ENCODE measurements at regions not wholly inside any gene's neighbourhood (a gene's known extent, or its start where the extent isn't known, plus 50 kb on each side); places are given as distances from the start of the nearest gene placed in this dataset.

GRCh38 chr12:62129291-62129690 lies 130.9 kb upstream of the USP15 start:
- no peak for DNase-seq (ENCODE audit: low spot score)

DNA sequence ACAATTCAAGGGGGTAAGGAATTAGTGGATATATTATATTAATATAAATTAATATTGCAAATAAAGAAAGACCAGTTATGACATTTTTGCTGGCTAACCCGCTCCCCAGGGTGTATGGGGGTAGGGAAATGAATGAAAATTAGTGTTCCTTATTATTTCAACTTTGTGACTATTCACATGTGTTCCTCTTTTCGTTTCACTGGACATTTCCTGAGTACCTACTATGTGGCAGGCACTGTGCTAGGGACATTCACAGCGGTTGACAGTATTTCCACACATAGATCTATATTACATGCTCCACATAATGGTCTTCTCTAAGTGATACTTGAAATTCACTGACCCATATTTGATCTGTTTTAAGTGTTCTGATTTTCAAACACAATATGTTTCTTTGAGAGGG lies 129.8 kb upstream of the USP15 start:
- no peak for DNase-seq (ENCODE audit: low spot score)

- no peak for DNase-seq (ENCODE audit: low spot score)
Observed at GRCh38 chr12:62130834-62131552, 129.2 kb upstream of the USP15 start.

DNA sequence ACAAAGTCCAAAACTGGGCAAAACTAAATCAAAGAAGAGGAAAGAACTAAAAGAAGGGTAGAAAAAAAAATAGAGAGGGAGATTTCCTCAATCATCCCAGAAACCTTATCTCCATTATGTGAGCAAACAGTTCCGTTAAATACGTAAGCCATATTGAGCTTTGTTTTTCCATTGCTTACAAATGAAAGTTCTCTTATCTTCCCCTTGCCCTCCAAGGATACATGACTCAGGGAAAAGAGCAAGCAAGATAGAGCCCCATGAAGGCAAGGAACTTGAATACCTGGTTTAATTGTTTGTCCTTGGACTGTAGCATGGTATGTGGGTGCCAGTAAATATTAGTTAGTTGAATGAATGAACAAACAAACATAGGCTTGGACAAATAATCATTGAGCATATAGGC lies 126.8 kb upstream of the USP15 start:
- no peak for DNase-seq (ENCODE audit: low spot score)

DNA sequence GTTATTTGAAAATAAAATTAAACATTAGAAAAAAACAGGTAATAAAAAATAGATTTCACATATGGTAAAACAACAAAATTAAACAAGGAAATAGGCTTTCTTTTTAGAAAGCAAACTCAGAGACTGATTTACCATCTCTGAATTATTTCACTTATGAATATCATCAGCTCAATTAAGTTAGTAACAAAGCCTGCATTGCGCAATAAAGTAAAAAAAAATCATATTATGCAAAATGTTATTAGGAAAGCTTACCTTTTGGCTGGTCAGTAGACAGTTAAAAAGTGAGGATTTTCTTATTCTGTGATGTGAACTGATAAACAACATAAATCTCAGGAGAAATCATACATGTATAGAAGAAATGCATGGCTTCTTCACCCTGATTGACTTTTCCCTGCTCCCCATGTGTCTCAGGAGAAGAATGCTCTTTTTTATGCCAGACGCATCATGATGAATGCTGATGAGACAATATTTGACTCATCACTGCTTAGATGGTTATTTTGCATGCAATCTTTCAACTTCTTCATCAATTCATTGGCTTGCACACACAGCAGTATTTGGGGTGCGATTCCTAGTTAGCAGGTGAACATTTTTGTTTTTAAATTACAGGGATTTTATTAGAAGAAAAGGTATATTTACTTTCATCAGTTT lies 124.5 kb upstream of the USP15 start:
- no peak for DNase-seq (ENCODE audit: low spot score)

GRCh38 chr12:62136496-62136895 lies 123.7 kb upstream of the USP15 start:
- DNase-seq (ENCODE audit: low spot score): no peak

- no peak for DNase-seq (ENCODE audit: low spot score)
Observed at GRCh38 chr12:62138527-62138926, 121.7 kb upstream of the USP15 start.

DNA sequence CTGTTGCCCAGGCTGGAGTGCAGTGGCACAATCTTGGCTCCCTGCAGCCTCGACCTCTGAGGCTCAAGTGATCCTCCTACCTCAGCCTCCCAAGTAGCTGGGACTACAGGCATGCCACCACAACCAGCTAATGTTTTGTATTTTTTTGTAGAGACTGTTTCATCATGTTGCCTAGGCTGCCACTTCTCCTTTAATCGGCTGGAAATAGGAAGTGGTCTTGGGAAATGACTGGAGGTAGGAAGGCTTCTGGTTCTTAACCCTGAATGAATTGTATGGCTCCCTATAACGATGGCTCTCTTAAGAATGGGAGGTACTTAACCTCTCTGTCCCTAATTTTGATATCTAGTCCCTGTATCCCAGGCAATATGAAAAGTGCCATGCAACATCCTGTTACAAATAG lies 113.9 kb upstream of the USP15 start:
- DNase-seq (ENCODE audit: low spot score): no peak

DNA sequence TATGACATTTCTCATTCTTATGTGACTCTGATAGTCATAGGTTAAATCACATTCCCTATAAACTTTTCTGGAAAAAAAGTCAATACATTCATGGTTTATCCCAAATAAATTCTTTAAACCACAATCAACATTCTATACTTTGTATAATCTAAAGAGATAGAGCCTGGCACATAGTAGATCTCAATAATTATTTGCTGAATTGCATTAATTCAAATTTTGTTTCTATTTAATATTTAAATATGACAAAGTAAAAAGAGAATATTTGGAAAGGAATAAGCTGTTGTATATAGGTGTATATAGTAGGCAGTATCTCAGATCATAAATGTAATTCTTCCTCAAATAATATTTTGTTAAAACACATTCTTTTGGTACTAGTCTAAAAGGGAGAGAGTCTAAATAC lies 102.2 kb upstream of the USP15 start:
- DNase-seq (ENCODE audit: low spot score): no peak

GRCh38 chr12:62158461-62159360 lies 101.5 kb upstream of the USP15 start:
- no peak for DNase-seq (ENCODE audit: low spot score)

- DNase-seq (ENCODE audit: low spot score): no peak
Observed at GRCh38 chr12:62162214-62162613, 98.0 kb upstream of the USP15 start.

DNA sequence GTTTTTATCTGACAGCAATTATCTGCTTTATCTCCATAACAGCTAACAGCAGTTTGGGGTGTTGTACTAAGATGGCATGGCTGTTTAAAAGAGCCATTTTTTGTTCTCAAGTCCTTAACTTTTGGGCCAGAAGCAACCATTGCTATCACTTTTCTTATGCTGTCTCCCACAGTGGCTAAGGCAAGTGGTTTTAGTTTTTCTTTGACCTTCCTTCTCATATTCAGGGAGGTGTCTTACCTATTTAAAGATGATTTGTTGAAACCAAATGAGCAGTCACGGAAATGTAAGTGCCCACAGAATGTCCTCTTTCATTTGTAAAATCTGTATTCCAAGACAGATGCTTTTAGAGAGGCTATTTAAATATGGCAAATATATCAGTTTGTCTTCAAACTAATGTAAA lies 96.8 kb upstream of the USP15 start:
- no peak for DNase-seq (ENCODE audit: low spot score)

DNA sequence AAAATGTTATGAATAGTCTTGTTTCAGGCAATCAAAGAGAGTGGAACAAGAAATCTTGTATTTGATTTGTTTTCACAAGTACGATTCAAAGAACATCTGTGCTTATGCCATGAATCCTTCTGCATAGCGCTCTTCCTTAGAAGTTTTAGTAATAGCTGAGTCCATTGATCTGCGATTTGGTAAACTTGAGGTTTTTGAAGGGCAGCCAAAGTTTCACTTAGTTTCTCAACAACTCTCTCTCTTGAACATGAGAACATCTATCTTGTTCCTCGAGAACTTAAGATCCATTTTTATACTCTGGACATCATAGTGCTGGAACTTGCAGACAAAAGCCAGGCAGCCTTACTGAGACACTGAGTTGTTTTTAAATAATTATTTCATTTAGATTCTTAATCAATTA lies 96.2 kb upstream of the USP15 start:
- DNase-seq (ENCODE audit: low spot score): no peak

DNA sequence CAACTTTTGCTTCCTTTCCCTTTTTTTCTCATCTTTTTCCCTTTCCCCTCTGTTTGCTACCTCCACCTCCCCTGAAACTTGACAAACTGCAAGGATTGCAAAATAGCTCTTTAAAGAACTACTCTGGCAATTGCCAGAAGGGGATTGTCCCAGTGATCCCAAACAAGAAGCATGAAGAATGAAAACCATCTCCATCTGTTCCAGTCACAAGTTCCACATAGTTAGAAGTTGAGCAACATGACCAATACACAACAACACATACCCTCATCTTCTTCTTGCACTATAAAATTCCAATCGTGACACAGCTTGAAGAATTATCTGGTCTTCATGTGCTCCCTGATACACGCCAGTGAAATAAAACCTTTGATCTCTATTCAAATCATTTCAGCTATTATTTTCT lies 93.7 kb upstream of the USP15 start:
- no peak for DNase-seq (ENCODE audit: low spot score)

GRCh38 chr12:62168411-62168810 lies 91.8 kb upstream of the USP15 start:
- DNase-seq (ENCODE audit: low spot score): no peak

DNA sequence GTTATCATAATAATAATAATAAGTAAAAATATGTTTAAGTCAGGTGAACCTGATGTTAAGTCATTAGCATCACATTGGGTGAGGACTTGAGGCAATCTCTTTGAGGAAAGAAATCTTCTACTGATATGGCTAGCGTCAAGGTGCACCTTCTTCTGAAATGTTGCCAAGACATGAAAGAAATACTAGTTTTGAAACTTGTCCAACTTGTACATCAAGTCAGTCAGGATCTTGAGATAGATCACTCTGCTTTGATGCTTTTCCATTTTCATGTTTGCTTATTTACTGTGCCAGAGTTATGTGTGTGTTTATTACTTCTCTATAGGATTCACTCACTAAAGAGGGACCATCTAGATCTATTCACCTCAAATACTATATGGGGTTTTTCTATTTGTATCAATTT lies 90.0 kb upstream of the USP15 start:
- no peak for DNase-seq (ENCODE audit: low spot score)

DNA sequence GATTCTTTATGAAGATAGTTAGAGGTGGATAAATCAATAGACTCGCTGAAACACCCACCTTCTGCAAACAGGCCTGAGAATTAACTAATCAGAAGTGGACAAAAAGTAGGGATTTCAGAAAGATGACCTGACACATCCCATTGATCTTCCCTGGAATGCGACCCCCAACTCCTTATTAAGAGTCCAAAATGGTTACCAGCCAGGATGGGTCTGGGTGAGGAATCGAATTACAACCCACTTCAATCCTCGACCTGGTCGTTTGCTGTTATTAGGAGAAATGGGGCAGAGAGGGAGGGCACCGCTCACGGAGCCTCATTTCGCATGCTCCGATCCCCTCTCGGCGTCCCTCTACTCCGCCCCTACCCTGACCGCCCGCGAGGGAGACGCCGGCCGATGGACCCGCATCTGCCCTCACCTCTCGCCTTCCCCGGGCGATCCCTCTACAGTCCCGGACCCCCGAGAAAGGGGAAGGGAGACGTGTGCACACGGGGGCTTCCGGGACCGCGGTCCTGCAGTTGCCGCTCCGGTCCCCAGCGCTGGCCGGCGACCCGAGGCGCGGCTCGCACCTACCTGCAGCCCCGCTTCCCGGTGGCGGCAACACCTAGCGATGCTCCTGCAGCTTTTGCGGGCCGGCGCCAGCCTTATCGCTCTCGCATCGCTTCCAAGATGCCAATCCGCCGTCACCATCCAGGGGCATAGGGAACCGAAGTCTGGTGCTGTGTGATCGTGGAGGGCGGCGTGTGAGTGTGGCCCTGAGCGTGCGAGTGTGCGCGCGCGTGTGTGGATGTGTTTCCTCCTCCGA lies 69.3 kb upstream of the USP15 start:
- DNase-seq (ENCODE audit: low spot score): peak; percentile 24

GRCh38 chr12:62191491-62192179 lies 68.6 kb upstream of the USP15 start:
- peak; percentile 39 for DNase-seq (ENCODE audit: low spot score)

DNA sequence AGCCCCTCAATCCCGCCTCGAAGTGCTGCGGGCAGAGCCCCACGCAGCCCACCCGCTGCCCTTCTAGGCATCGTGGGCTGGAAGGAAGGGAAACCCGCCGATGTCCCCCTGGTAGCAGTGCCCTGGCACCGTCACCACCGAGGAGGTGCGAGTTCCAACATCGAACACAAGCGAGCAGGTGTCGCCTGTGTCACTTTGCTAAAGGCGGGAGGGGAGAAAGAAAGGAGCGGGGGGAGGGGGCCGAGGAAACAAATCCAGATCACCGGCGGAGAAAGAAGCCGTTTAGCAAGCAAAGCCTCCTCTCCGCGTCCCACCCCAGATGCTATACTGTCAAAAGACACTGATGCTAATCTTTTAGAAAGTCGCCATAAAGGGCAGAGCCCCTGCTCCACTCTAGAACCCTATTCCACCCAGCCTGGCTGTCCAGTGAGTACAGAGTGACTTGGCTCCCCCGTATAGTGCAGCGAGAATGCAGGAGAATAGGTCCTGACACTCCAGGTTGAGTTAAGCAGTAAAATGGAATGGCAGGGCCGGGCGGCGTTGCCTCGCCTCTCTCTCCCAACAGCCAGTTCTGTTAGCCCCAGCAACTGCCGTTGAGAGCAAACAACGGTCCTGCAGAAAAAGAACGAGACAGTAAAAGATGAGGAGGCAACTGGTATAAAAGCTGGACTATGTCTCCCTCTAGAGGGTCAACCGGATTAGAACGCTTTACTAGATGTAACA lies 67.9 kb upstream of the USP15 start:
- DNase-seq (ENCODE audit: low spot score): peak; percentile 91

DNA sequence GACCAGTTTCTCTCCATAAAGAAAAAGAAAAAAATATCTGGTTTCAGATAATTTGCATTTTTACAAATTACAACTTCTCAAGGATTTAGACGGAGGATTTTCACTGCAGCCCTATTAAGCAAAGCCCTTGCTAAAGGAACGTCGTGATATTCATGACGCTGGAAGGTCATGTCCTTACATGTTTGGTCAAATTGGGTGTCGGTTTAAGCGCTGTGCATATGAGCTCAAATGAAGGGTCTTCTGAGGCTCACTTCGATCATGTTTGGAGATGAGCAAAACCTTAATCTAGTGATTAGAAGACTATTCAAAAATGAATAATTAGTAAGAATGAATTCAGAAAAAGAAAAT lies 67.3 kb upstream of the USP15 start:
- no peak for DNase-seq (ENCODE audit: low spot score)

DNA sequence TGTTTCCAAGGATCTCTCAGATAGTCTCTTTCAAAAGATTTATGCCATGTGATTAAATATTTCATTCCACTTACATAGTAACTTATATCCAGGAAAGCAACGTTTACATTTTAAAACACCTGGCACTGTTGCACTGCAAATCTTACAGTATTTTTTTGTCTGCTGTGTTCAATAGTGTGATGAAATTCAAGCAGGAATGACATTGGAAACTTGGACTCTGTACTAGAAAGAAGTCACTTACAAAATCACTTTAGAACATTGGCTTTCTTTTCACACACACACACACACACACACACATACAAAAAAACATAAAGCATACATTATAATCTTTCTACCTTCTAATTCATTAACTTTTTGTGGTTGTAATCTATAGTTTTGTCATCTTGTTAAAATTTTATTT lies 66.2 kb upstream of the USP15 start:
- no peak for DNase-seq (ENCODE audit: low spot score)

Measured in Ammon's horn (tissue), 1 donor.